Skeletal muscle cell (primary cell): ENCODE measurements at regions not wholly inside any gene's neighbourhood (a gene's known extent, or its start where the extent isn't known, plus 50 kb on each side); places are given as distances from the start of the nearest gene placed in this dataset.
A peak's percentile ranks its signal among the peaks of the same experiment; 100 is the strongest.
"Not testable (repeated sequence)": the region's sequence is repeated elsewhere in the genome, so short reads cannot be mapped to it uniquely, and the experiment has no call there.

ENCODE experiments used
- DNase-seq: peaks from one replicate; pipeline ENCODE4 v3.0.0-alpha.2; 2010; ENCODE audit warnings: low read depth
- H3K4me3 ChIP-seq: 2 replicates; pipeline ENCODE4 v1.5.1; 2011; ENCODE audit warnings: low read depth, mild to moderate bottlenecking, control low read depth, low read length, moderate library complexity

- not testable (repeated sequence) for H3K4me3 ChIP-seq, DNase-seq
Observed at GRCh38 chr20:29761621-29762385, 1495.7 kb upstream of the DEFB115 start.

GRCh38 chr20:29762620-29763019 is 1494.8 kb upstream of the DEFB115 start:
- DNase-seq, result no peak
- no peak overlapping the region for H3K4me3 ChIP-seq

GRCh38 chr20:29763821-29764511 is 1493.5 kb upstream of the DEFB115 start:
- no peak overlapping the region for H3K4me3 ChIP-seq
- DNase-seq, result no peak

- not testable (repeated sequence) for H3K4me3 ChIP-seq, DNase-seq
Observed at GRCh38 chr20:29764922-29765610, 1492.4 kb upstream of the DEFB115 start.

GRCh38 chr20:29778033-29778432 is 1479.4 kb upstream of the DEFB115 start:
- not testable (repeated sequence) for H3K4me3 ChIP-seq, DNase-seq

- H3K4me3 ChIP-seq, DNase-seq: not testable (repeated sequence)
Observed at GRCh38 chr20:29781217-29781616, 1476.2 kb upstream of the DEFB115 start.

- H3K4me3 ChIP-seq, DNase-seq: not testable (repeated sequence)
Observed at GRCh38 chr20:29781891-29782290, 1475.6 kb upstream of the DEFB115 start.

GRCh38 chr20:29787456-29787855 is 1470.0 kb upstream of the DEFB115 start:
- not testable (repeated sequence) for H3K4me3 ChIP-seq, DNase-seq

- H3K4me3 ChIP-seq, result no peak overlapping the region
- no peak for DNase-seq
Observed at GRCh38 chr20:29790510-29790909, 1467.0 kb upstream of the DEFB115 start.

GRCh38 chr20:29831508-29831907 is 1426.0 kb upstream of the DEFB115 start:
- DNase-seq, H3K4me3 ChIP-seq: not testable (repeated sequence)

GRCh38 chr20:29868014-29868413 is 1389.5 kb upstream of the DEFB115 start:
- not testable (repeated sequence) for DNase-seq

GRCh38 chr20:29868688-29869087 is 1388.8 kb upstream of the DEFB115 start:
- H3K4me3 ChIP-seq, DNase-seq: not testable (repeated sequence)

More at GRCh38 chr20:29868014-29868413, 1389.5 kb upstream of the DEFB115 start:
- not testable (repeated sequence) for H3K4me3 ChIP-seq

- not testable (repeated sequence) for H3K4me3 ChIP-seq, DNase-seq
Observed at GRCh38 chr20:29871816-29872215, 1385.6 kb upstream of the DEFB115 start.

GRCh38 chr20:29873946-29874345 is 1383.5 kb upstream of the DEFB115 start:
- peak; percentile 4 for DNase-seq

GRCh38 chr20:29874476-29875202 is 1382.8 kb upstream of the DEFB115 start:
- H3K4me3 ChIP-seq, result no peak overlapping the region
- no peak for DNase-seq

More at GRCh38 chr20:29873946-29874345, 1383.5 kb upstream of the DEFB115 start:
- peak overlapping the region; percentile 38 for H3K4me3 ChIP-seq

- DNase-seq, H3K4me3 ChIP-seq: not testable (repeated sequence)
Observed at GRCh38 chr20:29875321-29876083, 1382.0 kb upstream of the DEFB115 start.

GRCh38 chr20:29876084-29876910 is 1381.2 kb upstream of the DEFB115 start:
- H3K4me3 ChIP-seq, DNase-seq: not testable (repeated sequence)

- no peak overlapping the region for H3K4me3 ChIP-seq
- DNase-seq, result no peak
Observed at GRCh38 chr20:29876911-29877285, 1380.6 kb upstream of the DEFB115 start.
